GM12892 (cell line): ENCODE measurements at regions not wholly inside any gene's neighbourhood (a gene's known extent, or its start where the extent isn't known, plus 50 kb on each side); places are given as distances from the start of the nearest gene placed in this dataset.
A peak's percentile ranks its signal among the peaks of the same experiment; 100 is the strongest.

Experiments
- DNase-seq: peaks from one replicate; pipeline ENCODE4 v3.0.0; 2011; ENCODE audit not compliant: insufficient read length
- FAIRE-seq: peaks from 2 replicates; lab custom pipeline; 2011; peaks lifted over from hg19 to GRCh38; lab: Jason Lieb, UNC
- POLR2A ChIP-seq: IDR thresholded peaks from 2 replicates; pipeline ENCODE4 v1.6.1; 2011; ENCODE audit warnings: low read depth, low read length, control low read depth
- POLR2AphosphoS5 ChIP-seq: IDR thresholded peaks from 2 replicates; pipeline ENCODE4 v1.6.1; 2011; ENCODE audit warnings: low read depth, low read length, control low read depth
- TAF1 ChIP-seq: IDR thresholded peaks from 2 replicates; pipeline ENCODE4 v1.6.1; 2011; ENCODE audit warnings: low read depth, mild to moderate bottlenecking, control low read depth, low read length, borderline replicate concordance

DNA sequence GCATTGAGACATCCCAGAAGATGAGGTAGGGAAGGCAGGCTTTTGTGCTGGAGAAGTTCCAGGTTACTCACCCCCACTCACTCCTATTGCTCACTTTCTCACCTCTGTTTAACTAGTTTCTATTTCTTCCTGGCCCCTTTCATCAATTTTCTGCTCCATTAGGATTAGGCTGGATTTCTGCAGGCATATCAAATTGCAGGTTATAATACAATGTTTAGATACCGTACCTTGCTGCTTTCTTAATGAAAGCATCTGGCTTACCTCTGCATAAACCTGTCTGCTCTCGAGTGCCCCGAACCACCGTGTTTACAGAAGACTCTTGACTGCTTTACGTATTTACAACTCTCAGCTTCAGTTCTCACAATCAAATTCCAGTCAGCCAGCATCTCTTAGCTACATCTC lies 173.7 kb downstream of the ADAMTS15 start:
- TF ChIP-seq TAF1 (no peak), POLR2A (no peak), POLR2AphosphoS5 (no peak)
- FAIRE-seq (no peak), DNase-seq (no peak)

DNA sequence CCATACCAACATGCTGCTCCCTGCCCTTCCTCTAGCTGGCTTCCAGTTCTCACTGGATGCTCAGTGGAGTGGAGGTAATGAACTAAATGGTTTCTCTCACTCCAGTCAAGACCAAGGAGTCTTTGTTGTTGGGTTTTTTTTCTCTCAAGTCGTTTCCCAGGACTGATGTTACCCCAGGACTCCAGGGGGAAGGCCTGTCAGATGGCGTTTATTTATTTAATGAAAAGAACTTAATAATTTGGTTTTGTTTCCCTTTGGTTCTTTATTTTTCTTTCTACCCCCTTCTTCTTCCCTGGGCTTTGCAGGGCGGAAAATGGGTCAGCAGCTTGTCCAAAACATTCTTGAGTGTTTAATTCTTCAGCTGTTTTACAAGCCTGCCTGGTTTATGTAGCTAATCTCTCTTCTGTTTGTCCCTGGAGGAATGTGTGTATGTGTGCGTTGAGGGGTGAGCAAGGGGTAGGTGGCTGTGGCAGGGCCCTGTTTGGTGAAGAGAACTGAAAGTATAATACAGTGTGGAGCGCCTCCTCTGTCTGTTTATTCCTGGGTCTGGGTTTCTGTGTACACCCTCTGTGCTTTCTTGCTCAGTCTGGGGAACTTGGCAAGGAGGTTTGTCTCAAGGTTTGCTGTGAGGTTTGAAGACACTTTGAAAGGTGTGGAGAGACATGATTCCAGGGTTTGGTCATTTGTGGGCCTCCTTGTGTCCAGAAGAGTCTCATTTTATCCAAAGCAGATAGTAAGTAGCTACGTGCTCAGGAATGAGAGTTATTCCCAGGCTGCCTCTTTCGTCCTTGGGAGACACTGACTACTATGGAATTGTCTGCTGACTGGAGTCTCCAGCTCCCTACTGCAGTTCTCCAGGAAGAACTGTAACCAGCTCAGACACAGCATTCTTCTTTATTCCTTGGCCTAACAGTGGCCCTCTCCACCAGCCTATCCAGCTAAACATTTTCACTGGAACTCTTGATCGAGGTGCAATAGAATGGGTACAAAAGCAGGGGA lies 175.5 kb downstream of the ADAMTS15 start:
- FAIRE-seq (no peak), DNase-seq (no peak)
- TF ChIP-seq TAF1 (no peak), POLR2A (no peak), POLR2AphosphoS5 (no peak)

DNA sequence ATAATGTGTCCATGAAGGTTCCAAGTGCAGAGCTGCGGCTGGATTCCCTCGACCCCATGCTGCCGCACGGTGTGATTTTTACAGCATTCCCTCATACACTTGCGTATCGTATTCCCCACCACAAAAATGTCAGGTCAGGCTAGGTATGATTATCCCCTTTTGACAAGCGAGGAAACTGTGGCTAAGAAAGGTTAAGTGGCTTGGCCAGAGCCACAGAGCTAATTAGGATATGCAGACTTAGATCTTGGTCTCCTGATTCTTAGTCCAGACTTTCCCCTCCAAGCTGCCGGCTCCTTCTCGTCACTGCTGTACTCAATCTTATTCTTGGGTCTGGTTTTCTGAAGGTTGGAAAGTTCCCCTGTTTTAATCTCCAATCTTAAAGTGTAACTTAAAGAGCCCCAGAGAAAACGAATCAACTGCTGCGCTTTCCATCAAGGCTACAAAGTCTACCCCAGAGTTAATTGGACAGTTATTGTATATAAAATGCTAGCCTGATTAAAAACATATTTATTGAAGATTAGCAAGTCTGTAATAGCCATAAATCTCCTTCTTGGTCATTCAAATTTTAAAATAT lies 176.6 kb downstream of the ADAMTS15 start:
- no peak for DNase-seq
- TF ChIP-seq TAF1: no peak
- FAIRE-seq: no peak

DNA sequence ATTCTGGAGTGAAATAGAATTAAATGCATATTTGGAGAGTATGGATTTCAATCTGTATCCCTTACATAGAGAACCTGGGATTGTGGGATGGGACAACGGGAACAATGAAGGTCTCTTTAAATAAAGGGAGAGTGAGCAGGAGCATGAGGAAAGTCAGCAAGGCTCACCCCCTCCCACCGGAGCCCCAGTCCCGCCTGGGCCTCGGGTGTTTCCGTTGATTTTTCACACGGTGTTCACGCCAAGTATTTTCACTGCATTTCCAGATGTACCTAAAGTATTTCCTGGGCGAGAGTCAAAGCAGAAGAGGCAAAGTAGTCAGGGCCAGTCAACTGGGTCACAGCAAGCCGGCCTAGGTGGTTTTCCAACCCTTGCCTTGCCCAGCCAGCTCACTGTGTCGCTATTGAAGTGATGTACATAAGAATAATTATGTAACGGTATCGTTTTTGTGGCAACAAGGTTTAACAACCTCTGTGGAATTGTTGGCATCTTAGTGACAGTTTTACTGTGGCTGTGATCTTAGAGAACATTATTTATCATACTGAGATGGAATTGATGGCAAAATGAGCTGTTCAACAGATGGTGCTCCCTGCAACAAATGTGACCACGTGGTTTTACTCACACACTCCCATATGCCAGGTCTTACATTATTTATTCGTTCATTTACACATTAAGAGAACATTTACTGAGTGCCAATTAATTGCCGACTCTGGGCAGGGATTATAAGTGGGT lies 177.3 kb downstream of the ADAMTS15 start:
- no peak for FAIRE-seq
- DNase-seq: no peak
- TF ChIP-seq POLR2A: no peak
- TF ChIP-seq POLR2AphosphoS5: no peak
- no peak for TF ChIP-seq TAF1

DNA sequence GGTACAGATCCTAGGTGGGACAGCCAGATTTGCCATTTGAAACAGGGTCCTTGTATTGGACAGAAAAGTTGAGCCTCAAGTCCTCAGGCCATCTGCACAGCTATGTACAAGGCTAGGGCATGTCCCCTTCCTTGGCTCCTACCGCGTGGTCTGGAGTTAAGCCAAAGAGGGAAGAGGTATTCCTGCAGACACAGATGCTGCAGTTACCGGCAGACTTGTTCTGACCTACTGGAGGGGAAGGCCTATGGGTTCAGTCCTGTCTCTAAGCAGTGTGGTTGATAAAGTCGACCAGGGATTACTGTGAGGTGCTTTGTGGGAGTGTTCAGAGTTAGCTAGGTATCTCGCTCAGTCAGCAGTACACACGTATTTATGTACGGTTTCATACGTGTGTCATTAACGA lies 180.6 kb downstream of the ADAMTS15 start:
- no peak for DNase-seq
- TF ChIP-seq POLR2A: no peak
- no peak for TF ChIP-seq POLR2AphosphoS5
- TF ChIP-seq TAF1: no peak

DNA sequence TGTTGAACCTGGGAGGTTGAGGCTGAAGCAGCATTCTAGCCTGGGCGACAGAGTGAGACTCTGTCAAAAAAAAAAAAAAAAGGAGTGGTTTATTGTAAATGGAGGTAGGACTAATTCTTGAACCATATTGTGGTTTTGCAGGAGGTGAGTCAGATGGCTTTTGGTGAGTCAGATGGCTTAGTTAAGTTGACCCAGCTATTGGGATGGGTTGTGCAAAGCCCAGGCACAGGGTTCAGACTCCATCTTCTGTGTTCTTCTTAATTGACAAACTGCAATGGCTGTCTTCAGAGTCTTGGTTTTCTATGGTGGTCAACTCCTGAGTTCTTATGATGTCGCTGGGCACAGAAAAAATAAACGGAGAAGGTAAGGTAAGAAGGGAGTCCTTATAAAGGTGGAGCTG lies 182.7 kb downstream of the ADAMTS15 start:
- DNase-seq (no peak), FAIRE-seq (no peak)
- TF ChIP-seq POLR2AphosphoS5 (no peak), TAF1 (no peak), POLR2A (no peak)

More for the DNA sequence above, 180.6 kb downstream of the ADAMTS15 start:
- FAIRE-seq: peak; percentile 84

DNA sequence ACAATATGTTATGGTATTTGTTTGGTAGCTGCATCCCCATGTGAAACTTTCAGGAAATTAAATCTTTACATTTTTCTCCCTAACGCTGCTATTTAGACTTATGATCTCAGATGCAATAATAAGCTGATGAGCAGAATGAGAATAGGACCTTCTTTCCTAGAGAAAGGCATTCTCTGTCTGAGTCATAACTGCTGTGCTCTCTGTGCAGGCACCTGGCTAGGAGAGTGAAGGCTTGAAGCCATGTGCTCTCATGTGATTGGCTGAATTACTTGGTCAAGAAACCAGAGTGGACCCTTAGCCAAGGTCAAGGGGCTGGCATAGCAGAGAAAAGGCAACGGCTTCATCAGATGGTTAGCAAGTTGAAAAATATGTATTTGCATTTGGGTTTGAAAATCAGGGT lies 185.0 kb downstream of the ADAMTS15 start:
- TF ChIP-seq POLR2AphosphoS5 (no peak), TAF1 (no peak), POLR2A (no peak)
- FAIRE-seq (peak; percentile 68), DNase-seq (no peak)

DNA sequence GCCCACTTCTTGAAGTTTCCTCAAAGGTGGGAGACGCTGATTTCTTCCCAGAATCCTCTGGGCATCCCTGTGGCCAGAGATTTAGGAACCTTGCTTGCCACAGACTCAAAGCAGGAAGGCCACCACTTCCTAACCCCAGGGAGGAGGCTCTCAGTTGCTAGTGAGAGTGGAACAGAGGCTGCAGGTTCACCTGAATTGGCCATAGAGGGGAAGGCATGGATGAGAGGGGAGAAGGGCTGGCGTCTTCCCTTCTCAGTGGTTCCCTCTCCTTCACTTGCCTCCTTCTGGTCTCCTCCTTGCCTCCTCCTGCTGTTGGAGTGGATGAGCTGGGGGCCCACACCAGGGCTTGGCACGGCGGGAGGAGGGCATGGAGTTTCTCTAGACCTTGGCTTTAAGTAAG lies 185.7 kb downstream of the ADAMTS15 start:
- TF ChIP-seq POLR2A (no peak), POLR2AphosphoS5 (no peak), TAF1 (no peak)
- FAIRE-seq (peak; percentile 64), DNase-seq (no peak)

DNA sequence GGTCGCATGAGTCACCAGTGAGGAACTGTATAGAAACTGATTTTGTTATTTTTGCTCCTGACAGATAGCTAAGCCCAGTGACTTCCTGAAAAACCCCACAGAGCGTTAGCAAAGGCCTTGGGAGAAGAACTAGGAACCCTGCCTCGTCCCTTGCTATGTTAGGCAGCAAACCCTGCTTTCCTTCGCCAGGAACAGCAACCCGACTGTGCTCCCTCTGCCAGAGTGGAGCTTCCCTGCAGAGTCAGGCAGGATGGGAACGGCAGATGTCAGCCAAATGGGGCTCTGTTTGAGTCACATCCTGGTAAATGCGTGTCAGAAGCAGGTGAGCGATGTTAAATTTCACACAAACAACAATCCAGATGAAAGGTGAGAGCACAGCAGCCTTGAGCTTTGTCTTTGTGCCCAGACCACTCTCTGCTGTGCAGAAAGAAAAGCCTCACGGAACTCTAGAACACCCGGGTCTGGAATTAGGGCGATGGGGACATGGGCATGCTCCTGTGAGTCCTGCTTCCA lies 186.6 kb downstream of the ADAMTS15 start:
- FAIRE-seq (peak; percentile 91), DNase-seq (no peak)
- TF ChIP-seq POLR2AphosphoS5: no peak
- no peak for TF ChIP-seq TAF1
- no peak for TF ChIP-seq POLR2A

DNA sequence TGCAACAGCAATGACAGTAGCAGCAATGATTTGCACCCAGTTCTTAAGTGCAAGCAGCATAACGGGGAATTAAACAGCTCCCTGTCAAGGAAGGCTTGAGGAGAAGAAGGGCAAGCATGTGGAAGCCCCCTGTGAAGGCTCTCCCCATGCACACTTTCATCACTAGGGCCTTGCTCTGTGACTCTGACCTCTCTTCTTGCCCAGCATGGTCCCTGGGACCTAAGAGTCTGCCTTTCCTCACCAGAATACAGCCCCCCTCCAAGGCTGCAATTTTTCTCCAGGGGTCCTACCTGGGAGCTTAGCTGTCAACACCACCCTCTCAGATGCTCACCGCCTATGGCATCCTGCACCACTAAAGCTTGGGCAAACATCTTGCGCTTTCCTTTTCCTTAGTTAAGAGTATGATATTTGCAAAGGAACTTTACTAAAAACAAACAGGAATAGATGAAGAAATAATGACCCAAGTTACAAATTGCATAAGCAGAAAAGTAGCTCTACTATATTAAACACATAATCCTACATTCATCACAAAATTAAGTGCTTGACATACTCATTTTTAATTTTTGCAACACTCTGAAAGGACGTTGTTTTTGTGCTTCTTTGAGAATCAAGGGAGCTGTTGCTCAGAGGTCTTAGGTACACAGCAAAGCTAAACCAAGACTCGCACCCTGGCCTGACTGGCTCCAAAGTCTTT lies 187.6 kb downstream of the ADAMTS15 start:
- DNase-seq (no peak), FAIRE-seq (peak; percentile 46)
- TF ChIP-seq TAF1: no peak
- TF ChIP-seq POLR2AphosphoS5: no peak
- TF ChIP-seq POLR2A: no peak

DNA sequence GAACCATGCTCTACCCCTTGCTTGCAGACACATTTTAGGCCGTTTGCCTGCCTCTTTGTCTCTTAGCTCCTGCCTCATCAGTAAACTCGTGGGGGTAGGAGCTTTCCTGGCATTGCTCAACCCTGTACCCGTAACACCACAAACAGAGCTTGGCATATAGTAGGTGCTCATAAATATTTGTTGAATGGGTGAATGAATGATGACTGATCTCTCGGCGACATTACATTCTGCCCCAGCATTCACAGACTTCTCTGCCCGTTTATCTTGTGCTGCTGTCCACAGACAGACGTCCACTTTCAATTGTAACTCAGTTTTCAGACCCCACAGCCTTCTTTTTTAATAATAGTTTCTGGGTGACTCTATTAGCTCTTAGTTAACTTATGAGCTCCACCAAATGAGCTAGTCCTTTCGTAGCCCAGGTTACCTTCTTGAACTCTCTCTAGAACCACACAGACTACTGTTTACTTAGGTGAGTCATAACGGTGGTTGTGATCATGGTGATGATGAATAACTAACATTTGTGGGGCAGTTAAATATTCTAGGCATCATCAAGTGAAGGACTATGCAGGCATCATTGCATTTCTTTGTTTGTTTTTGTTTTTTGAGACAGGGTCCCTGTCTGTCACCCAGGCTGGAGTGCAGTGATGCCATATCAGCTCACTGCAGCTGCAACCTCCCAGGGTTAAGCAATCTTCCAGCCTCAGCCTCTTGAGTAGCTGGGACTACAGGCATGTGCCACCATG lies 188.4 kb downstream of the ADAMTS15 start:
- no peak for FAIRE-seq
- TF ChIP-seq TAF1 (no peak), POLR2A (no peak), POLR2AphosphoS5 (no peak)
- no peak for DNase-seq

DNA sequence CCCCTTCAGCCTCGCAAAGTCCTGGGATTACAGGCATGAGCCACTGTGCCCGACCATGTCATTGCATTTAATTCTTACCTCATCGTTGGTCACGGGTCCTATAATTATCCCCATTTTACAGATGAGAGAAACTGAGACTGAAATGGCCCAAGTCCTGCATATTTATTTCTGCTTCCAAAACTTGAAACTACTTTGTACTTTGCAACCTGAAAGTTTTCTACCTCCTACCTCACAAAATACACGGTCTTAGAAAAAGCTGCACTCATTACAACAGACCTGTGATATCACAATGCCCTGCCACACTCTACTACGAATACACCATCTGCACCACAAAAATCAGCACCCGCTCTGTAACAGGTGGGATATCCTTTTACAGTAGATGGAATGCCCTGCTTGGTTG lies 189.1 kb downstream of the ADAMTS15 start:
- TF ChIP-seq TAF1 (no peak), POLR2AphosphoS5 (no peak), POLR2A (no peak)
- peak; percentile 97 for FAIRE-seq
- no peak for DNase-seq
